MCF 10A (cell line): ENCODE measurements at regions not wholly inside any gene's neighbourhood (a gene's known extent, or its start where the extent isn't known, plus 50 kb on each side); places are given as distances from the start of the nearest gene placed in this dataset.

ENCODE experiments used
- BruUV-seq: library from RNA; stranded (reverse); fragments of 400-500 nt; replicated peaks from 2 replicates; lab custom pipeline; 2021; lab: Mats Ljungman, UMichigan
- CTCF ChIA-PET: fragments of 300-600 bp; sonication (Branson Sonifier 250); formaldehyde crosslinking; extraction: SDS; loops from one replicate; lab custom pipeline; 2021; ENCODE audit warnings: antibody characterized with exemption, inconsistent platforms; lab: Yijun Ruan, JAX
- POLR2A ChIA-PET: fragments of 300-600, 350-650 bp; sonication (Branson Sonifier 250); formaldehyde crosslinking; extraction: SDS; loops from one replicate; lab custom pipeline; 2020; ENCODE audit warnings: antibody characterized with exemption, inconsistent platforms; lab: Yijun Ruan, JAX
- DNase-seq: peaks from one replicate; pipeline ENCODE4 v3.0.0-alpha.2; 2018; ENCODE audit not compliant: unreplicated experiment
- H3K27ac Mint-ChIP-seq: one replicate; pipeline ENCODE4 v1.8.0; 2022; ENCODE audit warnings: mild to moderate bottlenecking, low read depth, mixed read lengths; ENCODE audit not compliant: unreplicated experiment
- H3K27me3 Mint-ChIP-seq: one replicate; pipeline ENCODE4 v1.8.0; 2022; ENCODE audit warnings: mixed read lengths; ENCODE audit not compliant: insufficient read depth, unreplicated experiment
- H3K36me3 Mint-ChIP-seq: one replicate; pipeline ENCODE4 v1.8.0; 2022; ENCODE audit warnings: mild to moderate bottlenecking, moderate library complexity, mixed read lengths; ENCODE audit not compliant: insufficient read depth, unreplicated experiment
- H3K4me1 Mint-ChIP-seq: one replicate; pipeline ENCODE4 v1.8.0; 2022; ENCODE audit warnings: mixed read lengths; ENCODE audit not compliant: insufficient read depth, unreplicated experiment
- H3K4me3 Mint-ChIP-seq: one replicate; pipeline ENCODE4 v1.8.0; 2022; ENCODE audit warnings: mild to moderate bottlenecking, moderate library complexity, mixed read lengths; ENCODE audit not compliant: unreplicated experiment
- H3K9me3 Mint-ChIP-seq: one replicate; pipeline ENCODE4 v1.8.0; 2022; ENCODE audit warnings: mixed read lengths; ENCODE audit not compliant: unreplicated experiment
- intact Hi-C: fragments of 100-400 bp; cut with micrococcal nuclease; formaldehyde crosslinking; loops from 2 replicates; pipeline ENCODE4 v1.14.1; 2022
- TF ChIP-seq, protein P1 (sequence below): fragments of 200-600 bp; IDR thresholded peaks from one replicate; pipeline ENCODE4 v1.8.0; 2022; ENCODE audit warnings: antibody characterized with exemption, mild to moderate bottlenecking; ENCODE audit not compliant: unreplicated experiment

DNA sequence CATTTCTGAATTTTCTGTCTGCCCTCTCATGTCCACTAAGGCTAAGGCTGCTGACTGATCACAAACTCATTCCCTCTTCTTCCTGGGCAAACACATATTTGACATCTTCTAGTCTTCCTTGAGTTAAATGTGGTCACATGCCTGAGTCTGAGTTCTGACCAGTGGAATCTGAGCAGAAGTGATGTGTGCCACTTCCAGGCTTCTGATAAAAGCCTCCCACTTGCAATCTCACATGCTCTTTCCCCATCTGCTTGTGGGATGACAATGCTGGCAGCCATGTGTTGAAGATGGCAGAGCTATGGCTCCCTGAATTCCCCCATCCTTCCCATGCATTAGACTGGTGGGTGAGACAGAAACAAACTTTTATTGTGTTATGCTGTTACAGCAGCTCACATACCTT, 149.9 kb upstream of the ZNF648 start:
- CTCF ChIA-PET = no interaction called here
- DNase-seq = no peak
- intact Hi-C loops = no loop called here
- H3K27me3 Mint-ChIP-seq = no peaks in the 10 kb centered on the region
- H3K9me3 Mint-ChIP-seq = peaks cover 5% of the 10 kb centered on the region
- no peaks in the 10 kb centered on the region for H3K36me3 Mint-ChIP-seq
- no TSS peak for BruUV-seq
- H3K4me1 Mint-ChIP-seq = peaks cover 10% of the 10 kb centered on the region
- H3K27ac Mint-ChIP-seq = no peak overlapping the region
- no peak overlapping the region for H3K4me3 Mint-ChIP-seq
- TF ChIP-seq, protein P1, sequence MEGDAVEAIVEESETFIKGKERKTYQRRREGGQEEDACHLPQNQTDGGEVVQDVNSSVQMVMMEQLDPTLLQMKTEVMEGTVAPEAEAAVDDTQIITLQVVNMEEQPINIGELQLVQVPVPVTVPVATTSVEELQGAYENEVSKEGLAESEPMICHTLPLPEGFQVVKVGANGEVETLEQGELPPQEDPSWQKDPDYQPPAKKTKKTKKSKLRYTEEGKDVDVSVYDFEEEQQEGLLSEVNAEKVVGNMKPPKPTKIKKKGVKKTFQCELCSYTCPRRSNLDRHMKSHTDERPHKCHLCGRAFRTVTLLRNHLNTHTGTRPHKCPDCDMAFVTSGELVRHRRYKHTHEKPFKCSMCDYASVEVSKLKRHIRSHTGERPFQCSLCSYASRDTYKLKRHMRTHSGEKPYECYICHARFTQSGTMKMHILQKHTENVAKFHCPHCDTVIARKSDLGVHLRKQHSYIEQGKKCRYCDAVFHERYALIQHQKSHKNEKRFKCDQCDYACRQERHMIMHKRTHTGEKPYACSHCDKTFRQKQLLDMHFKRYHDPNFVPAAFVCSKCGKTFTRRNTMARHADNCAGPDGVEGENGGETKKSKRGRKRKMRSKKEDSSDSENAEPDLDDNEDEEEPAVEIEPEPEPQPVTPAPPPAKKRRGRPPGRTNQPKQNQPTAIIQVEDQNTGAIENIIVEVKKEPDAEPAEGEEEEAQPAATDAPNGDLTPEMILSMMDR = no peak
- POLR2A ChIA-PET = interaction anchor here (1.0 kb wide), 2 partner anchors 27 to 30 kb away, joined by 3 read pairs; no protein-coding TSS in a partner anchor

DNA sequence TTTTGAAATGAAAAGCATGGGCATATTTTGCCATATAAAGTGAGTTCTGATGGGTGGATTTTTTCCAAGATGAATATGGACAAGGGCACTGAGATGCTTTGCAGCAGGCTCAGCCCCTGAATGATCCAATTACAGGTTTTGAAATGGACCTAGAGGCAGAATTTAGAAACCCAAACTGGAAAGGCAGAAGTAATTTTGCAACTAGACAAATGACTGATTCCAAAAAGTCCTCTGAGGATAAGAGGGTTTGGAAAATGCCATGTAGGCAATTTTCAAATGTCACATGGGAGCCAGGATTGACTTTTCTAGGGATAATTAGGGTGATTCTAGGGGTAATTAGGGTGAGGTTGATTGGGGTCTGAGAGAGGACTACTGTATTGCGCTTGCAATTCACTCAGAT, 148.9 kb upstream of the ZNF648 start:
- intact Hi-C loops = no loop called here

DNA sequence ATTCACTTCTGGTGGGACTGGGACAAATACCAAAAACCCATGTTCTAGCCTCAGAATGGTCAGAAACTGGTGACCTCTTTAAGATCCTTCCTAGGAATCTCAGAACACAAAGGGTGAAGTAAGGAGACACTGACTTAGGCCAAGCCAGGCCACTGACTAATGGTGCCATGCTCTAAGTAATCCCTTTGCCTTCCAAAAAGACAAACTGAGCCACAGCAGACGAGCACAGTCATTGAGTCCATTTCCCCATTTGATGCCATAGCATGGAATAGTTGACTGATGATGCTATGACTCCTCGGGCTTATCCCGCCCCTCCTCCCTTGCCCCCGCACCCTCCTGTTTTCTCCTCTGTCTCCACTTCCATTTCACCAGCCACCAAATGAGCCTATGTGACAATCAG, 145.8 kb upstream of the ZNF648 start:
- CTCF ChIA-PET = interaction anchor here (0.6 kb wide), 3 partner anchors 12 to 941 kb away, joined by 3 read pairs; no protein-coding TSS in a partner anchor
- DNase-seq = no peak
- no peaks in the 10 kb centered on the region for H3K27me3 Mint-ChIP-seq
- no peaks in the 10 kb centered on the region for H3K9me3 Mint-ChIP-seq
- no peak overlapping the region for H3K4me3 Mint-ChIP-seq
- POLR2A ChIA-PET = interaction anchor here (0.6 to 4.0 kb wide), 3 partner anchors 9 to 148 kb away, joined by 4 to 25 read pairs (median 14); no protein-coding TSS in a partner anchor
- peaks cover 5% of the 10 kb centered on the region for H3K4me1 Mint-ChIP-seq
- no TSS peak for BruUV-seq
- TF ChIP-seq, protein P1 = no peak
- intact Hi-C loops = no loop called here
- H3K27ac Mint-ChIP-seq = no peak overlapping the region
- H3K36me3 Mint-ChIP-seq = no peaks in the 10 kb centered on the region

More for the DNA sequence above, 148.9 kb upstream of the ZNF648 start:
- POLR2A ChIA-PET = interaction anchor here (0.6 to 1.6 kb wide), 2 partner anchors 11 to 170 kb away, joined by 3 to 4 read pairs; no protein-coding TSS in a partner anchor
- Mint-ChIP-seq H3K36me3 (no peaks in the 10 kb centered on the region), H3K9me3 (peaks cover 5% of the 10 kb centered on the region), H3K4me3 (no peak overlapping the region), H3K4me1 (peaks cover 5% of the 10 kb centered on the region), H3K27me3 (no peaks in the 10 kb centered on the region), H3K27ac (no peak overlapping the region)
- no peak for DNase-seq
- TF ChIP-seq, protein P1 = no peak
- CTCF ChIA-PET = interaction anchor here (1.0 kb wide), 1 partner anchor 13 kb away, joined by 4 read pairs; no protein-coding TSS in a partner anchor
- BruUV-seq = no TSS peak

DNA sequence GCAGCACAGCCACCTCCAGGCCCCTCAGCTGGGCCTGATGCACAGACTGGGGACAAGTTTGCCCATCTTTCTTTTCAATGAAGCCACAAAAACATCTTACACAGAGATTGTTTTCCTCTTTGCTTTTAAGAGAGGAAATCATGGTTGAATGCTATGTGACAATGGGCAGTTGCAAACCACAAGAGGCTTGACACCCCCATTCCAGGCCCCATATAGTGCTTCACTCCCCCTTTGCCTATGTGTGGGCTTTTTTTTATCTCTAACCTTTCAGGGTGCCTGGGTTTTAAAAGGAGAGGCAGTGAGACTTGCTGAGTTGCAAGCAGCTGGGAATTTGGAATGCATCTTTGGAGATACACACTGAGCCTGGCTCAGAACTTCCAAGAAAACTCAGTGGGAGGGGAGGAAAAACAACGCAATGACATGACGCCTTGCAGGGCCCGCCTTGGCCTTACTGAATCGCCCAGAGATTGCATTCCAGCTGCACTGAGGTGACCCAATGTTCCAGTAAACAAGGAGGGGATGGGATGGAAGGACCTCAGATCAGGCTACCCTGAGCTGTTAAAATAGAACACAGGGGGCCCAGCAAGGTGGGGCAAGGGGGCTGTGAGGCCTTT, 145.2 kb upstream of the ZNF648 start:
- H3K27ac Mint-ChIP-seq = no peak overlapping the region
- H3K36me3 Mint-ChIP-seq = no peaks in the 10 kb centered on the region
- peaks cover 5% of the 10 kb centered on the region for H3K4me1 Mint-ChIP-seq
- intact Hi-C loops = no loop called here
- ChIA-PET POLR2A (interaction anchor here (1.6 to 4.0 kb wide), 5 partner anchors 10 to 173 kb away, joined by 4 to 25 read pairs (median 14); no protein-coding TSS in a partner anchor), CTCF (interaction anchor here (0.6 to 1.5 kb wide), 5 partner anchors 10 to 942 kb away, joined by 3 to 4 read pairs (median 3); no protein-coding TSS in a partner anchor)
- no peak overlapping the region for H3K4me3 Mint-ChIP-seq
- DNase-seq = no peak
- TF ChIP-seq, protein P1 = no peak
- BruUV-seq = no TSS peak
- H3K9me3 Mint-ChIP-seq = no peaks in the 10 kb centered on the region
- H3K27me3 Mint-ChIP-seq = no peaks in the 10 kb centered on the region
